Body of pancreas (tissue), 4 donors: ENCODE measurements at regions not wholly inside any gene's neighbourhood (a gene's known extent, or its start where the extent isn't known, plus 50 kb on each side); places are given as distances from the start of the nearest gene placed in this dataset.

ENCODE experiments used
- POLR2A ChIP-seq, 3 donors: fragments of 450-650 bp; IDR thresholded peaks; one replicate each; pipeline ENCODE4 v1.6.1; 2016; ENCODE audit warnings: antibody characterized with exemption in 3 of 3, mild to moderate bottlenecking in 2 of 3
- TF ChIP-seq, protein P1 (sequence below), 7 experiments: fragments of 450-650 bp in 4 of 7; fragments of 200-600 bp in 3 of 7; sonication (generic) in 3 of 7; IDR thresholded peaks; one replicate each; pipeline ENCODE4 v1.5.1; 2016 to 2019; ENCODE audit warnings: antibody characterized with exemption in 7 of 7

DNA sequence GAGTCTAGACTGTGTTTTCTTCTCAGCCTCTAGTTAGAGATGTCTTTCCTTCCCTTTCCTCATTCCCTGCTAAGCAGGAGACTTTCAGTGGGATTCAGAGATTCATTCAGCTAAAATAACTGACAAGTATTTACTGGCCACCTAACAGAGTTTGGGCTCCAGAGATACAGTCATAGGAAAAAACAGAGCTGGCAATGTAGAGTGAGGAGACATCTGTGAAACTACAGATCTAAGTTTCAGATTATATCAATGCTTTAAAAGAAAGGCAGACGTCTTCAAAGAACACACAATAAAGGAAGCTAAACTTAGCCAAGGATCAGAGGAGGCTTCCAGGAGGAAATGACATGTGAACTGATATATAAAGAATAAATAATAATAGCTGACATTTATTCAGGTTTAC, 355.6 kb upstream of the DDI1 start:
- TF ChIP-seq, protein P1, sequence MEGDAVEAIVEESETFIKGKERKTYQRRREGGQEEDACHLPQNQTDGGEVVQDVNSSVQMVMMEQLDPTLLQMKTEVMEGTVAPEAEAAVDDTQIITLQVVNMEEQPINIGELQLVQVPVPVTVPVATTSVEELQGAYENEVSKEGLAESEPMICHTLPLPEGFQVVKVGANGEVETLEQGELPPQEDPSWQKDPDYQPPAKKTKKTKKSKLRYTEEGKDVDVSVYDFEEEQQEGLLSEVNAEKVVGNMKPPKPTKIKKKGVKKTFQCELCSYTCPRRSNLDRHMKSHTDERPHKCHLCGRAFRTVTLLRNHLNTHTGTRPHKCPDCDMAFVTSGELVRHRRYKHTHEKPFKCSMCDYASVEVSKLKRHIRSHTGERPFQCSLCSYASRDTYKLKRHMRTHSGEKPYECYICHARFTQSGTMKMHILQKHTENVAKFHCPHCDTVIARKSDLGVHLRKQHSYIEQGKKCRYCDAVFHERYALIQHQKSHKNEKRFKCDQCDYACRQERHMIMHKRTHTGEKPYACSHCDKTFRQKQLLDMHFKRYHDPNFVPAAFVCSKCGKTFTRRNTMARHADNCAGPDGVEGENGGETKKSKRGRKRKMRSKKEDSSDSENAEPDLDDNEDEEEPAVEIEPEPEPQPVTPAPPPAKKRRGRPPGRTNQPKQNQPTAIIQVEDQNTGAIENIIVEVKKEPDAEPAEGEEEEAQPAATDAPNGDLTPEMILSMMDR (IDR thresholded peaks at IDR 0.05), result no peak
- TF ChIP-seq POLR2A (IDR thresholded peaks at IDR 0.05), result no peak
